ENCODE measurements at regions not wholly inside any gene's neighbourhood (a gene's known extent, or its start where the extent isn't known, plus 50 kb on each side); places are given as distances from the start of the nearest gene placed in this dataset.

DNA sequence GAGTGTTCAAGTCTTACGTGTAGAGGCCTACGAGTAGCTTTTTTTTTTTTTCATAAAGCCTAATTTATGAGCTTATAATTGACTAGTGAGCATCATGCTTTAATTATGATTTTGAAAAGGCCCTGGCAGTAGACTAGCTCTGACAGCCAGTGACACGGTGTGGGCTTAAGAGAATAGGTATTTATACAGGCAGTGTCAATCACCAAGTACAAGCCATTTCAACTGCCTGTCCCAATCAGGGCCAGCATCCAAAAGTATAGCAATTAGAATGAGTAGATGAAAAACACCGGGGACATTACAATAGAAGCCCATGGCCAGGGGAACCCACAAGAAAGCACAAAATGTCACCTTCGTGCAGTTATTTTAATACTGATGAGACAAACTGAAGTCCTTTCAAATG lies 552.8 kb downstream of the CAAP1 start:
- TF ChIP-seq CTCF (IDR thresholded peaks at IDR 0.05): no peak
- TF ChIP-seq POLR2A (IDR thresholded peaks at IDR 0.05): no peak
